GM19463 (cell line): ENCODE measurements at regions not wholly inside any gene's neighbourhood (a gene's known extent, or its start where the extent isn't known, plus 50 kb on each side); places are given as distances from the start of the nearest gene placed in this dataset.
A peak's percentile ranks its signal among the peaks of the same experiment; 100 is the strongest.
"Not testable (repeated sequence)": the region's sequence is repeated elsewhere in the genome, so short reads cannot be mapped to it uniquely, and the experiment has no call there.

Experiments used
- ATAC-seq: cut with Tn5 transposase; IDR thresholded peaks from one replicate; pipeline ENCODE4 v1.9.1; 2021; ENCODE audit warnings: mild to moderate bottlenecking, moderate library complexity; ENCODE audit not compliant: unreplicated experiment

DNA sequence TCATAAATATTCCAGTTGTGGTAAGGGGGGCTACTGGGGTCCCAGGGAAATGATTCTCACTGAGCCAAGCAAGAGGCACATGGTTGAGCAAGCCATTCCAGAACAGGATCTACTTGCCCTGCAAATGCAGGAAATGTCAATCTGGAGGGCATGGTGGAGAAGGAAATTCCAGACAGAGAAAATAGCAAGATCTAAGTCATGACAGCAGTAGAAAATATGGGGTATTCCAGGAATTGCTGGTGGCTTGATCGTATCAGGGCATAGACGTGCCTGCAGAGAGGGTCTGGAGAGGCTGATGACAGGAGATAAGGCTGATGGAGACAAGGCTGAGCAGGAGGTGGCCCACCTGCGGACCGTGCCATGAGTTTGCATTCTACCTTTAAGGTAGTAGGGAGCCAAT lies 566.3 kb upstream of the CADM1 start:
- no peak for ATAC-seq

DNA sequence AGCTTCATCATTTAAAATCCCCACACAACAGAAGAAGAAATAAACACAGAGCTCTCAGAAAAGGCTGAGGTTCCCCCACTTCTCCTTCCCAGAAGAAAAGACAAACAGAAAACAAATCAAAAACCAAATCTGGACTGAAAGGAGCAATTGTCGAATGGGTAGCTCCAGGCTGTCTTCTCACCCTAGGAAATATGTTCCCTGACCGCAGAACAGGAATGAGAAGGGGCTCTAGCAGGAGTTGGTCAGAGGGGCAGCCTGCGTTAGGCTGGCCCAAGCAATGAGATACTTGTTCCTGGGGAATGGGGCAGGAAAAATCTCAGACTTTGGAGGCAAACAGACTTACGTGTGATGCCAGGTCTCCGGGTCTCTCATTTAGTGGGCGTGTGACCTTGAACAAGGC lies 562.6 kb upstream of the CADM1 start:
- ATAC-seq: no peak

GRCh38 chr11:116065986-116066385 lies 561.8 kb upstream of the CADM1 start:
- ATAC-seq: peak; percentile 53

GRCh38 chr11:116065191-116065895 lies 561.1 kb upstream of the CADM1 start:
- no peak for ATAC-seq

- ATAC-seq: peak; percentile 42
Measured at GRCh38 chr11:116062490-116063171, 558.4 kb upstream of the CADM1 start.

DNA sequence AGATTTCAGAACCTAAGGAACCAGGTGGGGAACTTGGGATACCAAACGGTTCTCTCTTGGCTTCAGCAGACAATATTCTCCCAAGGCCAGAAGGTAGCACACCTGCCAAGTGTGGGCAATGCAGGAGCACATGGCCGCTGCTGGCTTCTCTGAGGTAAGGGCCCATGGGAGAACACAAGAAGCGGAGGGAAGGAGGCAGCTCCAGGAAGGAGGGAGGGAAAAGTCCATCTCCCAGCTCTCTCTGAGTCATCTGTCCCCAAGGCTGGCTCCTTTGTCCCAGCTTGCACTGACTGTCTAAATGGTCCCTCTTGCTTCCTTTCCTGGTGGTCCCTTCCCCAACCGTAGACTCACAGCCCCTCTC lies 557.9 kb upstream of the CADM1 start:
- ATAC-seq: no peak

DNA sequence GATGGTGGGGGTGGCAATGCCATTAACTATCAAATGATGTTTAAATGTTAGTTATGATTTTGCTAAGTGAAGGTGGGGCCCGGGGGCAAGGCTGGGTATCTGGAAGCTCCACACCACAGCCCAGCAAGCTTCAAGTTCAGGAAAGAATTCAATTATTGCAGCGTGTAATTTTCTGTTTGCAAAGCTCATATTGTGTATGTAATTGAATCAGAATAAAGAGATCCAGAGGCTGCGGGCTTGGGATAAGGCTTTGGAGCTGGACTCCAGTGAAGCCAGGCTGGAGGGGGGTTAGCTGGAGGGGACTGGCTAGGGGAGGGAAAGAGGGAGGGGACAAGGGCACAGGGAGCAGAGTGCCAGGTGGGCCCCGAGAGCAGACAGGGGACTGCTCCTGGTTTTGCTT lies 557.1 kb upstream of the CADM1 start:
- ATAC-seq: no peak

DNA sequence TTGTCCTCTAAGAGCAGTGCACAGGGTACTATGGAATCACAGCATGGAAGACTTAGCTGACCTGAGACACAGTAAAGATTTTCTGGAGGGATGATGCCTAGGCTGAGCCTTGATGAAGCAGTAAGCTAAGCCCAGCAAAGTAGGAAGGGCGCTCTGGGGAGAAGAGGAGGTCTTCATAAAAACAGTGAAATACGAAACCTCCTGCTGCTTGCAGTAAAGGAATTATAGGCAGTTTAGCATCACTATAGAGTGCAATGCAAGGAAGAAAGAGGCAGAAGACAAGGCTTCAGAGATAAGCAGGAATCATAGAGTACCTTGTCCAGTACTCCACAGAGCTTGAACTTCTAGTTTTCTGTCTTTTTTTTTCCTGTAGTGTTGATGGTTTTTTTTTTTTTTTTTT lies 555.7 kb upstream of the CADM1 start:
- ATAC-seq: no peak

DNA sequence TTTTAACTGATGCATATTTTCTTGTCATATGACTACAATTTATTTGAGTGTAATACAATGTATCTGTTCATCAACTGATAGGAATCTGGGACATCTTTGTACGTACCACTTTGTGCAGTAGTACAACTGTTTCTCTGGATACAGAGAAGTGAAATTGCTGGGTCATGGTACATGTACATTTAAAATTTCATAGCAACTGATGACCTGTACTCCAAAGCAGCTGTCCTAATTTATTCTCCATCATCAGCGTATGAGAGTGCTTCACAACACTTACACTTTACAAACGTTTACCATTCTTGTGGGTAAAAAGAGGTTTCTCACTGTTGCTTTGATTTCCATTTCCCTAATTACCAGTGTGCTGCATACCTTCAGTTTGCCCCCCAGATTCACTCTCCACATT lies 552.8 kb upstream of the CADM1 start:
- ATAC-seq: no peak

DNA sequence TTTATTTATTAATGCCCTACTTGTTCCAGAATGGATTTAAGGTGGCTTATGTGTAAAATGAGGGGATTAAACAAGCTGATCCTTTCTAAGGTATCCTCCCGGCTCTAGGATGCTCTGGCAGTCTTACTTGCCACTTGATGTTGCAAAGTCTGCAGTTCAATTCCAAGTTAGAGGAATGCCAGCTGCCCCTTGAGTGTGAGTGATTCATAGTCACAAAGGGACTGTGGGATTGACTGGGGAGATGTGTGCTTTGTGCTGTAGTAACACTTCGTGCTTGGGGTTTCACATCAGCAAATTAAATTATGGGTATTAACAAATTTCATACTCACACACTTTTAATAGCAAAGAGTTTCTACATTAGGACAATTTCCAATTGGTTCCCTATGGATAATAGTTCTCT lies 550.8 kb upstream of the CADM1 start:
- no peak for ATAC-seq

GRCh38 chr11:116053548-116053919 lies 549.3 kb upstream of the CADM1 start:
- no peak for ATAC-seq

GRCh38 chr11:116052603-116053547 lies 548.7 kb upstream of the CADM1 start:
- no peak for ATAC-seq

DNA sequence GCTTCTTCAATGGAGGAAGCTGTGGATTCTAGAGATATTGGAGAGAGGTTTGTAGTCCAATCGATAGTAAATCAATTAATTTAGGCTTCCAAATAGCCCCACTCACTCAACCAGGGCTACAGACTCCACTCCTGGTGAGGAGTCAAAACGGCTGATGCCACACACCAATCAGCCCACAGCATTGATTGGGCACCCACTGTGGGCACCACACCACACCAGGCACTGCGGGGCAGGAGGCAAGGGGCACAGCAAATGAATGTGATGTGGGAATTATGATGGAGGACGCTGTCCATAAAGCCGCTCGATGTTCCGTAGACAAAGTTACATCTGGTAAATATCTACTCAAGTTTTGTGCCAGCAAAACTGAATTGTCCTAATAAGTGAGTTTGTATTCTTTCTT lies 547.3 kb upstream of the CADM1 start:
- ATAC-seq: no peak

- no peak for ATAC-seq
Measured at GRCh38 chr11:116049383-116049782, 545.2 kb upstream of the CADM1 start.

DNA sequence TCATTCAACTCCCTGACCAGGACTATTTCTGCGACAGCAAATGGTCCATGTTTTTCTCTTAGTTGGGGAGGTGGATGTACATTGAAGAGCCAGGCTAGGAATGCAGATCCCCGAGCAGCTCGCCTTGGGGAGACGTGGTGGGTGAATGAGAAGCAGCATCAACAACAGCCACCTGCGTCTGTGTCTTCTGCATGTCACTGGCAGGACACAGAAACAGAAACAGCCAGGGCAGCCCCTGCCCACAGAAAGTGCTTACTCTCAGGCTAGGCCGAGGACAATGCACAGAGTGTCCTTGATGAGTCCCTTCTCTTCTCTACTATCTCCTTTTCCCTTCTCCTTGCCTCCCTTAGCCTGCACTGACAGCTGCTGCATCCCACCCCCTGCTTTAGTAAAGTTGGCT lies 541.9 kb upstream of the CADM1 start:
- ATAC-seq: no peak

GRCh38 chr11:116044941-116045340 lies 540.7 kb upstream of the CADM1 start:
- no peak for ATAC-seq

DNA sequence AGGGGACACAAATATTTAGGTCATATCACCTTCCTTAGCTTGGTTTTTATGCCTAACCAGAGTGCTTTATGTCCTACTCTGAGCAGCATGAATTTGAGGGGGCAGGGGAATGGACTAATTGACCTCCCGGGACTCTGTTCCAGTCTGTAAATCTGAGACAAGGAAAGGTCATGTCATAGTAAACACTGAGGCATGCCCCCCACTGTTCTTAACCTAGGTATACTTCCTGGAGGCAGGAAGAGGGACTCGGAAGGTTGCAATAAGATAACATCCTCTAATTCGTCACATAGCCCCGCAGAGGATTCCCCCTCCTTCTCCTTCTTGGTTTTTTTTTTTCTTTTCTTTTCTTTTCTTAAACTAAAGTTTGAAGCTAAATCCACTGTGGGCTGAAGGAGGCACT lies 540.3 kb upstream of the CADM1 start:
- no peak for ATAC-seq

DNA sequence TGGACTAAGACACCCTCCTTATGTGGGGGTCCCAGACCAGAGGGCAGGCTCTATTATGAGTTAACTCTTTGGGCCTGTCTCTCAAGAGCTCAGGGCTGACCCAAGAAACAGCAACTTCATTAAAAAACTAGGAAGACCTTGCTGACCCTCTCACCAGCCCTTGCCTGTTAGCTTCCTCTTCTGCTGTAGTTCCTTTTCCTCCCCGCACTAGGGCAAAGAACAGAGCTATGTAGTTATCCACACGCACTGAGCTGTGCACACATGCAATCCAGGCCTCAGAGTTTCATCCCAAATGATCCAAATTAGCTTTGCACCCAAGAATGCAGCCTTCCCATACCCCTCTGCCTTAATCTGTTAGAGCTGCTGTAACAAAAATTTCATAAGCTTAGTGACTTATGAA lies 539.6 kb upstream of the CADM1 start:
- ATAC-seq: no peak

DNA sequence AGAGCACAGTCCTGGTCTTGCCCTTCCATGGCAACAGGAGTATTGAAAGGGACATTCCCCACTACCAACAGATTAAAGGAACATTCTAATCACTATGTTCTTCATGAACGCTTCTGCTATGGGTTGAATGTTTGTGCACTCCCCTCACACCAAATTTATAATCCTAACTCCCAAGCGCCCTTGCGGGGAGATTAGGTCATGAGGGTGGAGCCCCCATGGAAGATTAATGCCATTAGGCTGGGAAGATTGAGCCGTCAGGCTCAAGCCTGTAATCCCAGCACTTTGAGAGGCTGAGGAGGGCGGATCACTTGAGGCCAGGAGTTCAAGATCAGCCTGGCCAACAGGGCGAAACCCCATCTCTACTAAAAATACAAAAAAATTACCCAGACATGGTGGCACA lies 538.8 kb upstream of the CADM1 start:
- ATAC-seq: not testable (repeated sequence)

DNA sequence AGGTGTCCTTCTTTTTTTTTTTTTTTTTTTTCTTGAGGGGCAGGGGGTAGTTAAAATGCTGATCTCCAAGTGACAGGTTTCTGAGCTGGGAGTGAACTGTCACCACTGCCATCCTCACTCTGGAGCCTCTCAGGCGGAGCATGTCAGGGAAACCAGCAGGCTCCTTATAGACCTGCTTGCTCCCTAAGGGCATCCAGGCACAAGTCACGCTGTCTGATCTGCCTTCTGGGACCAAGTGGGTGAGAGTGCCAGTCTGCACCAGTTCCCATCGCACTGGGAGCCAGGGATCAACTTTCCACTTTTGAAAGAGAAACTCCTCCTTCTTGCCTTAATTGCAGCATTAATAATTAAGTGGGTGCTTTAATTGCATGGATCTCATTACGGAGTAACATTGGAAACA lies 537.9 kb upstream of the CADM1 start:
- ATAC-seq: no peak

DNA sequence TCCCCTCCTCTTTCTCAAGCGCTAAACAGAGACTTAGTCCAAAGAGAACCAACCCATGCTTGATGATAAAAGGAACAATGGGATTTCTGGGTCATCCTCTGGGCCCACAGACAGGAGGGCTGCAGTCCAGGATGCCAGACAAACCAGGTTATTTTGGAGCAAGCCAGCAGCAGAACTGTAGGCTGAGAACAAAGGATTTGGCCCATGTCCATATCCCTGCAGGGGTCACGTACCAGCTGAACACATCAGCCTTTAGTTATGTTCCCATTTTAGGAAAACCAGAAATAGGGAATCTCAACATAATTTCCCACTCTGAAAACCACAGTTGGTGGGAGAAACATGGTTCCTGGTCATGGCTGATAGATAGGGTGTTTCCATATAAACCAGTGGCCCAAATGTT lies 533.6 kb upstream of the CADM1 start:
- ATAC-seq: no peak

- no peak for ATAC-seq
Measured at GRCh38 chr11:116035977-116036376, 531.8 kb upstream of the CADM1 start.
